Mucosa of descending colon (tissue), 3 donors: ENCODE measurements at regions not wholly inside any gene's neighbourhood (a gene's known extent, or its start where the extent isn't known, plus 50 kb on each side); places are given as distances from the start of the nearest gene placed in this dataset.
"Not testable (repeated sequence)": the region's sequence is repeated elsewhere in the genome, so short reads cannot be mapped to it uniquely, and the experiment has no call there.

Experiments
- ATAC-seq: fragments of 200-7000 bp; cut with Tn5 transposase; one replicate; pipeline ENCODE4 v1.9.1; 2020; ENCODE audit warnings: mild to moderate bottlenecking, moderate library complexity
- DNase-seq, 3 donors: peaks; one replicate each; pipeline ENCODE4 v3.0.0-alpha.2; 2020
- H3K36me3 ChIP-seq: fragments of 200-600 bp; one replicate; pipeline ENCODE4 v1.8.0; 2021; ENCODE audit warnings: low read depth, mild to moderate bottlenecking
- H3K4me1 ChIP-seq: fragments of 200-600 bp; one replicate; pipeline ENCODE4 v1.8.0; 2021; ENCODE audit warnings: low read depth, mild to moderate bottlenecking
- H3K4me3 ChIP-seq: fragments of 200-600 bp; one replicate; pipeline ENCODE4 v1.8.0; 2021; ENCODE audit warnings: mild to moderate bottlenecking
- H3K9me3 ChIP-seq: fragments of 200-600 bp; one replicate; pipeline ENCODE4 v1.8.0; 2021; ENCODE audit warnings: mild to moderate bottlenecking
- intact Hi-C, 2 donors: fragments of 100-400 bp; cut with DNase I in 1 of 2; cut with micrococcal nuclease in 1 of 2; formaldehyde crosslinking; loops; one replicate each; pipeline versions ENCODE4 v1.11.0 to v1.11.1; 2022; cut with DNase I, micrococcal nuclease
- TF ChIP-seq, protein P1 (sequence below): fragments of 200-600 bp; IDR thresholded peaks from one replicate; pipeline ENCODE4 v1.8.0; 2022; ENCODE audit warnings: antibody characterized with exemption, mild to moderate bottlenecking
- donor health status: DM: no; HTN: no; CAD: no; lungs with moderate emphysema.
- donor health status: DM: no; HTN: no; CAD: no.
- donor health status: DM: no; HTN: yes; CAD: no.

DNA sequence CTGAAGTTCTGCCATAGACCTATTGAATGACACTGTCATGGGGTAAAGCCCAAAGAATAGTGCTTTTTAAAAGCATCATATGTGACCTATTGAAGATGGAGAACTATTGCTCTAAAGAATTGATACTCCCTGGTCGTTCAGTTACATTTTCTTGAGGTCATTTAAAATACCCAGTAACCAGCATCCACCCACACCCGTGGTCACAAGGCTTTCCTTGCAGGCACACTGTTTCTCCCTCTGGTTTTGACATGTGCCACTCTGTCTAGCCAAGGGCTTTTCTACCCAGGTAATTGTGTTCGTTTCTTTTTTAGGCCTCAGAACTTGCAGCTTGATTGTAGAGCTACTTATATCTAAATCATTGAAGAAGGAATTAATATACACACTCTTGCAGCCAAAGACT is 68.3 kb upstream of the LYZL2 start:
- Histone ChIP-seq H3K9me3 (no peaks in the 10 kb centered on the region), H3K4me1 (peaks cover 3% of the 10 kb centered on the region), H3K4me3 (no peak overlapping the region), H3K36me3 (no peaks in the 10 kb centered on the region)
- TF ChIP-seq, protein P1, sequence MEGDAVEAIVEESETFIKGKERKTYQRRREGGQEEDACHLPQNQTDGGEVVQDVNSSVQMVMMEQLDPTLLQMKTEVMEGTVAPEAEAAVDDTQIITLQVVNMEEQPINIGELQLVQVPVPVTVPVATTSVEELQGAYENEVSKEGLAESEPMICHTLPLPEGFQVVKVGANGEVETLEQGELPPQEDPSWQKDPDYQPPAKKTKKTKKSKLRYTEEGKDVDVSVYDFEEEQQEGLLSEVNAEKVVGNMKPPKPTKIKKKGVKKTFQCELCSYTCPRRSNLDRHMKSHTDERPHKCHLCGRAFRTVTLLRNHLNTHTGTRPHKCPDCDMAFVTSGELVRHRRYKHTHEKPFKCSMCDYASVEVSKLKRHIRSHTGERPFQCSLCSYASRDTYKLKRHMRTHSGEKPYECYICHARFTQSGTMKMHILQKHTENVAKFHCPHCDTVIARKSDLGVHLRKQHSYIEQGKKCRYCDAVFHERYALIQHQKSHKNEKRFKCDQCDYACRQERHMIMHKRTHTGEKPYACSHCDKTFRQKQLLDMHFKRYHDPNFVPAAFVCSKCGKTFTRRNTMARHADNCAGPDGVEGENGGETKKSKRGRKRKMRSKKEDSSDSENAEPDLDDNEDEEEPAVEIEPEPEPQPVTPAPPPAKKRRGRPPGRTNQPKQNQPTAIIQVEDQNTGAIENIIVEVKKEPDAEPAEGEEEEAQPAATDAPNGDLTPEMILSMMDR = no peak
- DNase-seq (no peak), ATAC-seq (no peak)
- intact Hi-C loops = no loop called here

GRCh38 chr10:30697221-30697620 is 67.7 kb upstream of the LYZL2 start:
- H3K9me3 ChIP-seq, H3K4me3 ChIP-seq, H3K36me3 ChIP-seq, ATAC-seq, intact Hi-C loops, H3K4me1 ChIP-seq, DNase-seq: not testable (repeated sequence)

- ATAC-seq, H3K9me3 ChIP-seq, DNase-seq, H3K36me3 ChIP-seq, H3K4me1 ChIP-seq, H3K4me3 ChIP-seq, intact Hi-C loops: not testable (repeated sequence)
Observed at GRCh38 chr10:30696416-30697185, 67.0 kb upstream of the LYZL2 start.

- H3K4me1 ChIP-seq, H3K4me3 ChIP-seq, H3K9me3 ChIP-seq, H3K36me3 ChIP-seq, intact Hi-C loops, DNase-seq: not testable (repeated sequence)
- peak; percentile 42 for ATAC-seq
Observed at GRCh38 chr10:30695481-30696236, 66.1 kb upstream of the LYZL2 start.

GRCh38 chr10:30694518-30695228 is 65.1 kb upstream of the LYZL2 start:
- H3K4me3 ChIP-seq = no peak overlapping the region
- ATAC-seq = no peak
- intact Hi-C loops = no loop called here
- H3K9me3 ChIP-seq = no peaks in the 10 kb centered on the region
- DNase-seq = no peak
- H3K36me3 ChIP-seq = no peaks in the 10 kb centered on the region
- TF ChIP-seq, protein P1 = no peak
- H3K4me1 ChIP-seq = no peaks in the 10 kb centered on the region

DNA sequence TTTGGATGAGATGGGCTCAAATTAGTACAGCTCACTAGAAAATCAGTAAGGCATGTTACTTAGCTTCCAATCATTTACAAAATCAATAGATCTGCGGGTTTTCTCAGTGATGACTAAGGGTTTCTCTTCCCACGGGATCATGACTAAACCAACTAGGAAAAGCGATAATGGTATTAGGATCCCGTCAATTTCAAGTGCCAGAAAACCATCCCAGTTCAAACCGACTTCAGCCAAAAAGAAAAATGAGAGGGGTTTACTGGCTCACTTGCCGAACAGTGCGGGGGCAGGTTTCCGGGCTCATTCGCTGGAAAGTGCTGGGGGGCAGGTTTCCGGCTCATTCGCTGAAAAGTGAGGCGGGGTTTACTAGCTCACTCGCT is 62.1 kb upstream of the LYZL2 start:
- TF ChIP-seq, protein P1 = no peak
- intact Hi-C loops = no loop called here
- no peaks in the 10 kb centered on the region for H3K9me3 ChIP-seq
- ATAC-seq = no peak
- no peaks in the 10 kb centered on the region for H3K36me3 ChIP-seq
- H3K4me1 ChIP-seq = no peaks in the 10 kb centered on the region
- no peak for DNase-seq
- no peak overlapping the region for H3K4me3 ChIP-seq

GRCh38 chr10:30690948-30691638 is 61.5 kb upstream of the LYZL2 start:
- DNase-seq, ATAC-seq, H3K36me3 ChIP-seq, H3K9me3 ChIP-seq, H3K4me3 ChIP-seq, H3K4me1 ChIP-seq, intact Hi-C loops: not testable (repeated sequence)
